SU-DHL-6 (cell line): ENCODE measurements at regions not wholly inside any gene's neighbourhood (a gene's known extent, or its start where the extent isn't known, plus 50 kb on each side); places are given as distances from the start of the nearest gene placed in this dataset.

Source experiments
- EZH2phosphoT487 ChIP-seq: fragments of 200-600 bp; sonication (generic), shearing (Covaris generic); conservative IDR thresholded peaks from 2 replicates; pipeline ENCODE4 v1.6.1; 2018; ENCODE audit warnings: mild to moderate bottlenecking, antibody characterized with exemption, low read length, moderate library complexity, mixed read lengths
- TF ChIP-seq, protein P1 (sequence below): fragments of 200-600 bp; sonication (generic); IDR thresholded peaks from one replicate; pipeline ENCODE4 v1.5.1; 2017; ENCODE audit warnings: antibody characterized with exemption, mild to moderate bottlenecking, low read length, moderate library complexity; ENCODE audit not compliant: insufficient read depth, poor library complexity, severe bottlenecking

DNA sequence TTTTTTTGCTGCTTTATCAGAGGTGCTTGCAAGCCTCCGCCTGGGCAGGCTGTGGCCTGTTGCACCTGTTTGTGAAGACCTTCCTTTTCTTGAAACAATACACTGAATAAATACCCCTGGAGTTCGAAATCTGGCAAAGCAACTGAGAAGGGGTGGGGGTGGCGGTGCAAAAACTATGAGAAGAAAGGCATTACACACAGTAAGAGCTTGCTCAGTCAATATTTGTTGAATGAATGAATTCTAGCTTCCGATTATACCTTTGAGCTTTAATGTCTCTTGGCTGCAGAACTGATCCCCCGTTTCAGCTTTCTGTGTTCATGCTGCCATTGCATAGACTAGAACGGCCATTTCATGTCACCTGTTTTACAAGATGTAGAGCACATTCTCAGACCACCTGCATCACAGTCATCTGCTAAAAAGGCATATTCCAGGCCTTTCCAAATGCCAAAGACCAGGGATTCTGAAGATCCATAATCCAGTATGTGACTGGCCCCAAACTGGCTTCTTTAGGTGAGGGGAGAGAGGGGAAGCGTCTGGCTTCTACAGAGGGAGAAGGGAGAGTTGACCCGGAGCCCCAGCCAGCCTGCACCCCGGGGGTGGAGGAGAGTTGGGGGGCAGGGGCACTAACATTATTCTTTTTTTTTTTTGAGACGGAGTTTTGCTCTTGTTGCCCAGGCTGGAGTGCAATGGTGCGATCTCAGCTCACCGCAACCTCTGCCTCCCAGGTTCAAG, 111.5 kb downstream of the ETS2 start:
- TF ChIP-seq, protein P1, sequence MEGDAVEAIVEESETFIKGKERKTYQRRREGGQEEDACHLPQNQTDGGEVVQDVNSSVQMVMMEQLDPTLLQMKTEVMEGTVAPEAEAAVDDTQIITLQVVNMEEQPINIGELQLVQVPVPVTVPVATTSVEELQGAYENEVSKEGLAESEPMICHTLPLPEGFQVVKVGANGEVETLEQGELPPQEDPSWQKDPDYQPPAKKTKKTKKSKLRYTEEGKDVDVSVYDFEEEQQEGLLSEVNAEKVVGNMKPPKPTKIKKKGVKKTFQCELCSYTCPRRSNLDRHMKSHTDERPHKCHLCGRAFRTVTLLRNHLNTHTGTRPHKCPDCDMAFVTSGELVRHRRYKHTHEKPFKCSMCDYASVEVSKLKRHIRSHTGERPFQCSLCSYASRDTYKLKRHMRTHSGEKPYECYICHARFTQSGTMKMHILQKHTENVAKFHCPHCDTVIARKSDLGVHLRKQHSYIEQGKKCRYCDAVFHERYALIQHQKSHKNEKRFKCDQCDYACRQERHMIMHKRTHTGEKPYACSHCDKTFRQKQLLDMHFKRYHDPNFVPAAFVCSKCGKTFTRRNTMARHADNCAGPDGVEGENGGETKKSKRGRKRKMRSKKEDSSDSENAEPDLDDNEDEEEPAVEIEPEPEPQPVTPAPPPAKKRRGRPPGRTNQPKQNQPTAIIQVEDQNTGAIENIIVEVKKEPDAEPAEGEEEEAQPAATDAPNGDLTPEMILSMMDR: no peak
- no peak for TF ChIP-seq EZH2phosphoT487
